ENCODE measurements at regions not wholly inside any gene's neighbourhood (a gene's known extent, or its start where the extent isn't known, plus 50 kb on each side); places are given as distances from the start of the nearest gene placed in this dataset.

DNA sequence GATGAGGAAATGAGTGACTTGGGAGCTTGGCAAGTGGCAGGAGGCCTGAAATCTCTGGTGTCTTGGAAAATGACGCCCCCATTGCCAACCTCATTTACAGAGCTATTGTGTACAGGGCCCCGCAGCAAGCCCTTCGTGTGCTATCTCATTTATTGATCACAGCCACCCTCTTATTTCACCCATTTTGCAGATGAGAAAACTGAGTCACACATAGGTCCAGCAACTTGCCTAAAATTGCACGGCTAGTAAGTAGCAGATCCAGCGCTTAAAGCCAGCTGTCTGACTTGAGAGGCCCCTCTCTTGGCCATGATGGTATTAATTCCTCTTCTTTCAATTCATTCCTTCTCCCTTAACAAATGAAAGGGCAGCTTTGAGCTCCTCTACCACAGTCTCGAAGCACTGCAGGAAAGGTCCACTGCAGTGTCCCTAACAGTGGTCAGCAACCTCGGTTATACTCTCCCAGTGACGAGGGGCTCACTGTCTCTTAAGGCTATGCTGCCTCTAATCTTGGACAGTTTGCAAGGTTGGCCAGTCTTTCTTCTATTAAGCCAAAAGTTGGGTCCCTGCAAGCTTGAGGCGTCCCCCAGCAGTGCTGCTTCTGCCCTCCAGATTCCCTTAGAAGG is 162.2 kb downstream of the COPRS start:
- ChIA-PET CTCF (ENCODE audit: low intra/inter-chr PET ratio) (no interaction called here), POLR2A (interaction anchor here (0.8 to 1.6 kb wide), 2 partner anchors 12 to 27 kb away, joined by 3 to 4 read pairs; no protein-coding TSS in a partner anchor)
- H3K9me3 ChIP-seq (replicated peaks; ENCODE audit: control insufficient read depth, insufficient read depth, low read depth, low read length) = no peaks in the 10 kb centered on the region
- FAIRE-seq (no peak), DNase-seq (ENCODE audit: extremely low read depth in 1 of 4, low spot score in 3 of 4) (no peak), ATAC-seq (no peak)
- H3K4me2 ChIP-seq (ENCODE audit: insufficient read depth, low read length) = no peak overlapping the region
- BruUV-seq (replicated peaks) = no TSS peak
- no peaks in the 10 kb centered on the region for H3K9me1 ChIP-seq (ENCODE audit: control insufficient read depth, insufficient read depth, low read length)
- no peaks in the 10 kb centered on the region for H4K20me1 ChIP-seq (replicated peaks; ENCODE audit: control insufficient read depth, insufficient read depth, low read length)
- no peaks in the 10 kb centered on the region for H3K79me2 ChIP-seq (ENCODE audit: control insufficient read depth, insufficient read depth, low read length)
- H3K36me3 ChIP-seq (ENCODE audit: control insufficient read depth, insufficient read depth, low read length) = no peaks in the 10 kb centered on the region
- H3K4me1 ChIP-seq (replicated peaks in 1 of 2; ENCODE audit: control insufficient read depth in 2 of 2, insufficient read depth in 2 of 2, low read length in 2 of 2) = no peaks in the 10 kb centered on the region
- no peak overlapping the region for H3K9ac ChIP-seq (ENCODE audit: insufficient read depth in 1 of 2, low read depth in 2 of 2, low read length in 2 of 2)
- peaks cover 20 to 44% of the 10 kb centered on the region in 2 experiments; a peak in 4 of 5 replicates for H3K27me3 ChIP-seq (ENCODE audit: control insufficient read depth in 2 of 2, insufficient read depth in 2 of 2, low read length in 2 of 2)
- H3K4me3 ChIP-seq = no peak overlapping the region
- intact Hi-C loops (cut with micrococcal nuclease) = no loop called here
- no peak overlapping the region for H2AFZ ChIP-seq (ENCODE audit: low read depth, low read length)
- 2% methylated on average over 9 of the region's 9 CpGs for WGBS (ENCODE audit: insufficient coverage, low coverage, missing lambda C conversion rate)
- in situ Hi-C loops (cut with MboI) = no loop called here
- no peak overlapping the region for H3K27ac ChIP-seq (ENCODE audit: extremely low read depth, low read depth, low read length)
- TF ChIP-seq, protein P1, sequence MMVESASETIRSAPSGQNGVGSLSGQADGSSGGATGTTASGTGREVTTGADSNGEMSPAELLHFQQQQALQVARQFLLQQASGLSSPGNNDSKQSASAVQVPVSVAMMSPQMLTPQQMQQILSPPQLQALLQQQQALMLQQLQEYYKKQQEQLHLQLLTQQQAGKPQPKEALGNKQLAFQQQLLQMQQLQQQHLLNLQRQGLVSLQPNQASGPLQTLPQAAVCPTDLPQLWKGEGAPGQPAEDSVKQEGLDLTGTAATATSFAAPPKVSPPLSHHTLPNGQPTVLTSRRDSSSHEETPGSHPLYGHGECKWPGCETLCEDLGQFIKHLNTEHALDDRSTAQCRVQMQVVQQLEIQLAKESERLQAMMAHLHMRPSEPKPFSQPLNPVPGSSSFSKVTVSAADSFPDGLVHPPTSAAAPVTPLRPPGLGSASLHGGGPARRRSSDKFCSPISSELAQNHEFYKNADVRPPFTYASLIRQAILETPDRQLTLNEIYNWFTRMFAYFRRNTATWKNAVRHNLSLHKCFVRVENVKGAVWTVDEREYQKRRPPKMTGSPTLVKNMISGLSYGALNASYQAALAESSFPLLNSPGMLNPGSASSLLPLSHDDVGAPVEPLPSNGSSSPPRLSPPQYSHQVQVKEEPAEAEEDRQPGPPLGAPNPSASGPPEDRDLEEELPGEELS (CRISPR knock-in tag; IDR thresholded peaks at IDR 0.05; ENCODE audit: borderline replicate concordance) = no peak
- TF ChIP-seq MEIS2 (IDR thresholded peaks at IDR 0.05; ENCODE audit: partially characterized antibody) (no peak), RFX5 (IDR thresholded peaks at IDR 0.05; ENCODE audit: low read depth, low read length) (no peak), TAF15 (IDR thresholded peaks at IDR 0.05; ENCODE audit: low read depth, low read length) (no peak), BCOR (IDR thresholded peaks at IDR 0.05) (peak; percentile 54; the same call in 1 of the 2 replicates), XRCC5 (IDR thresholded peaks at IDR 0.05; ENCODE audit: low read depth, low read length) (no peak), SRSF1 (IDR thresholded peaks at IDR 0.05; ENCODE audit: low read depth, low read length) (no peak), ZFPM2 (CRISPR knock-in tag; IDR thresholded peaks at IDR 0.05) (no peak), ADNP (tag; IDR thresholded peaks at IDR 0.05) (0 out of 2 replicates have a peak, but pooled peaks have one; percentile 16), RNF2 (IDR thresholded peaks at IDR 0.05) (no peak), SIN3B (IDR thresholded peaks at IDR 0.05; ENCODE audit: low read depth) (no peak), DIDO1 (tag; IDR thresholded peaks at IDR 0.05; ENCODE audit: low read depth) (no peak), TCF3 (CRISPR knock-in tag; IDR thresholded peaks at IDR 0.05) (no peak), RBM25 (IDR thresholded peaks at IDR 0.05; ENCODE audit: low read depth, low read length, severe bottlenecking) (peak; percentile 85)
- TF ChIP-seq, protein P2, sequence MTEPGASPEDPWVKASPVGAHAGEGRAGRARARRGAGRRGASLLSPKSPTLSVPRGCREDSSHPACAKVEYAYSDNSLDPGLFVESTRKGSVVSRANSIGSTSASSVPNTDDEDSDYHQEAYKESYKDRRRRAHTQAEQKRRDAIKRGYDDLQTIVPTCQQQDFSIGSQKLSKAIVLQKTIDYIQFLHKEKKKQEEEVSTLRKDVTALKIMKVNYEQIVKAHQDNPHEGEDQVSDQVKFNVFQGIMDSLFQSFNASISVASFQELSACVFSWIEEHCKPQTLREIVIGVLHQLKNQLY (CRISPR knock-in tag; conservative IDR thresholded peaks at IDR 0.05) = no peak
- TF ChIP-seq, protein P3, sequence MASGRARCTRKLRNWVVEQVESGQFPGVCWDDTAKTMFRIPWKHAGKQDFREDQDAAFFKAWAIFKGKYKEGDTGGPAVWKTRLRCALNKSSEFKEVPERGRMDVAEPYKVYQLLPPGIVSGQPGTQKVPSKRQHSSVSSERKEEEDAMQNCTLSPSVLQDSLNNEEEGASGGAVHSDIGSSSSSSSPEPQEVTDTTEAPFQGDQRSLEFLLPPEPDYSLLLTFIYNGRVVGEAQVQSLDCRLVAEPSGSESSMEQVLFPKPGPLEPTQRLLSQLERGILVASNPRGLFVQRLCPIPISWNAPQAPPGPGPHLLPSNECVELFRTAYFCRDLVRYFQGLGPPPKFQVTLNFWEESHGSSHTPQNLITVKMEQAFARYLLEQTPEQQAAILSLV (tag; IDR thresholded peaks at IDR 0.05) = no peak
- TF ChIP-seq, protein P4, sequence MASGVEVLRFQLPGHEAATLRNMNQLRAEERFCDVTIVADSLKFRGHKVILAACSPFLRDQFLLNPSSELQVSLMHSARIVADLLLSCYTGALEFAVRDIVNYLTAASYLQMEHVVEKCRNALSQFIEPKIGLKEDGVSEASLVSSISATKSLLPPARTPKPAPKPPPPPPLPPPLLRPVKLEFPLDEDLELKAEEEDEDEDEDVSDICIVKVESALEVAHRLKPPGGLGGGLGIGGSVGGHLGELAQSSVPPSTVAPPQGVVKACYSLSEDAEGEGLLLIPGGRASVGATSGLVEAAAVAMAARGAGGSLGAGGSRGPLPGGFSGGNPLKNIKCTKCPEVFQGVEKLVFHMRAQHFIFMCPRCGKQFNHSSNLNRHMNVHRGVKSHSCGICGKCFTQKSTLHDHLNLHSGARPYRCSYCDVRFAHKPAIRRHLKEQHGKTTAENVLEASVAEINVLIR (CRISPR knock-in tag; IDR thresholded peaks at IDR 0.05) = no peak
